H9 (cell line): ENCODE measurements at regions not wholly inside any gene's neighbourhood (a gene's known extent, or its start where the extent isn't known, plus 50 kb on each side); places are given as distances from the start of the nearest gene placed in this dataset.

Source experiments
- DNase-seq: peaks from one replicate; pipeline ENCODE4 v3.0.0-alpha.2; 2017
- H2AFZ ChIP-seq: one replicate; pipeline ENCODE4 v1.6.1; 2013; ENCODE audit warnings: mild to moderate bottlenecking, low read length, control low read depth, moderate library complexity
- H2AK5ac ChIP-seq: 2 replicates; pipeline ENCODE4 v1.6.1; 2013; ENCODE audit warnings: low read length, control low read depth, mixed read lengths; ENCODE audit not compliant: insufficient read length
- H2BK120ac ChIP-seq: one replicate; pipeline ENCODE4 v1.6.1; 2013; ENCODE audit warnings: low read depth, mild to moderate bottlenecking, low read length, control low read depth, inconsistent platforms; ENCODE audit not compliant: poor library complexity, severe bottlenecking
- H2BK12ac ChIP-seq: 2 replicates; pipeline ENCODE4 v1.6.1; 2013; ENCODE audit warnings: low read length, control low read depth, mixed read lengths, low read depth; ENCODE audit not compliant: insufficient read length
- H2BK15ac ChIP-seq: 2 replicates; pipeline ENCODE4 v1.6.1; 2013; ENCODE audit warnings: low read depth, low read length, control low read depth
- H2BK20ac ChIP-seq: one replicate; pipeline ENCODE4 v1.6.1; 2013; ENCODE audit warnings: low read depth, mild to moderate bottlenecking, low read length, control low read depth, inconsistent platforms; ENCODE audit not compliant: poor library complexity, severe bottlenecking
- H2BK5ac ChIP-seq: 2 replicates; pipeline ENCODE4 v1.6.1; 2013; ENCODE audit warnings: low read length, control low read depth, mixed read lengths; ENCODE audit not compliant: insufficient read length
- H3K14ac ChIP-seq: 2 replicates; pipeline ENCODE4 v1.6.1; 2013; ENCODE audit warnings: low read length, control low read depth; ENCODE audit not compliant: insufficient read depth
- H3K18ac ChIP-seq: 2 replicates; pipeline ENCODE4 v1.6.1; 2013; ENCODE audit warnings: low read depth, mild to moderate bottlenecking, mixed read lengths, low read length, control low read depth; ENCODE audit not compliant: insufficient read length
- H3K23ac ChIP-seq: 2 replicates; pipeline ENCODE4 v1.6.1; 2013; ENCODE audit warnings: low read length, control low read depth, mixed read lengths, low read depth; ENCODE audit not compliant: insufficient read length
- H3K23me2 ChIP-seq: 2 replicates; pipeline ENCODE4 v1.6.1; 2013; ENCODE audit warnings: low read depth, mild to moderate bottlenecking, mixed read lengths, low read length, control low read depth; ENCODE audit not compliant: insufficient read length, poor library complexity, severe bottlenecking
- H3K27ac ChIP-seq: 2 replicates; pipeline ENCODE4 v1.5.1; 2013; ENCODE audit warnings: low read length, control low read depth, mixed read lengths, low read depth; ENCODE audit not compliant: insufficient read length
- H3K27me3 ChIP-seq: 2 replicates; pipeline ENCODE4 v1.6.1; 2013; ENCODE audit warnings: low read length, control low read depth, inconsistent platforms; ENCODE audit not compliant: insufficient read depth
- H3K4ac ChIP-seq: 2 replicates; pipeline ENCODE4 v1.6.1; 2013; ENCODE audit warnings: low read depth, mild to moderate bottlenecking, control low read depth, inconsistent platforms, low read length, moderate library complexity
- H3K4me1 ChIP-seq: 2 replicates; pipeline ENCODE4 v1.6.1; 2013; ENCODE audit warnings: low read length, control low read depth, inconsistent platforms; ENCODE audit not compliant: insufficient read depth
- H3K4me2 ChIP-seq: 2 replicates; pipeline ENCODE4 v1.6.1; 2013; ENCODE audit warnings: low read length, control low read depth, mixed read lengths; ENCODE audit not compliant: insufficient read length, insufficient read depth
- H3K56ac ChIP-seq: 2 replicates; pipeline ENCODE4 v1.6.1; 2013; ENCODE audit warnings: low read depth, mild to moderate bottlenecking, mixed read lengths, low read length, control low read depth; ENCODE audit not compliant: insufficient read length
- H3K79me1 ChIP-seq: 2 replicates; pipeline ENCODE4 v1.6.1; 2013; ENCODE audit warnings: low read depth, mild to moderate bottlenecking, moderate library complexity, low read length, control low read depth, inconsistent platforms; ENCODE audit not compliant: insufficient read depth, poor library complexity, severe bottlenecking
- H3K79me2 ChIP-seq: 2 replicates; pipeline ENCODE4 v1.6.1; 2013; ENCODE audit warnings: low read length, control low read depth, inconsistent platforms; ENCODE audit not compliant: insufficient read depth
- H3K9ac ChIP-seq: 2 replicates; pipeline ENCODE4 v1.6.1; 2013; ENCODE audit warnings: low read length, control low read depth, mixed read lengths; ENCODE audit not compliant: insufficient read length; ENCODE audit errors: extremely low read depth
- H3K9me3 ChIP-seq: one replicate; pipeline ENCODE4 v1.6.1; 2013; ENCODE audit warnings: low read depth, low read length, inconsistent platforms; ENCODE audit not compliant: control insufficient read depth
- H3T11ph ChIP-seq: one replicate; pipeline ENCODE4 v1.6.1; 2013; ENCODE audit warnings: mild to moderate bottlenecking, low read length, control low read depth, inconsistent platforms
- H4K20me1 ChIP-seq: one replicate; pipeline ENCODE4 v1.6.1; 2013; ENCODE audit not compliant: control insufficient read depth, insufficient read length, insufficient read depth
- H4K5ac ChIP-seq: 2 replicates; pipeline ENCODE4 v1.6.1; 2013; ENCODE audit warnings: low read depth, mild to moderate bottlenecking, mixed read lengths, low read length, control low read depth; ENCODE audit not compliant: insufficient read length
- H4K8ac ChIP-seq: replicated peaks from 2 replicates; pipeline ENCODE4 v1.6.1; 2013; ENCODE audit warnings: low read length, control low read depth, mixed read lengths, low read depth; ENCODE audit not compliant: insufficient read length
- H4K91ac ChIP-seq: 2 replicates; pipeline ENCODE4 v1.6.1; 2013; ENCODE audit warnings: low read depth, mild to moderate bottlenecking, moderate library complexity, mixed read lengths, low read length, control low read depth; ENCODE audit not compliant: insufficient read length
- H3K27ac Mint-ChIP-seq, 3 experiments: 2 replicates in 2 of 3; 3 replicates in 1 of 3; pipeline ENCODE4 v1.8.0; 2020 to 2021; ENCODE audit warnings: mixed read lengths in 3 of 3, mild to moderate bottlenecking in 1 of 3, moderate library complexity in 1 of 3
- H3K27me3 Mint-ChIP-seq: 2 replicates; pipeline ENCODE4 v1.8.0; 2021; ENCODE audit warnings: low read depth, mild to moderate bottlenecking, moderate library complexity, mixed read lengths
- H3K36me3 Mint-ChIP-seq, 3 experiments: 2 replicates in 2 of 3; 3 replicates in 1 of 3; pipeline ENCODE4 v1.8.0; 2020 to 2021; ENCODE audit warnings: low read depth in 3 of 3, mixed read lengths in 3 of 3; ENCODE audit not compliant: insufficient read depth in 1 of 3
- H3K4me1 Mint-ChIP-seq, 2 experiments: 2 replicates each; pipeline ENCODE4 v1.8.0; 2020; ENCODE audit warnings: mixed read lengths in 2 of 2
- H3K4me3 Mint-ChIP-seq, 2 experiments: 2 replicates in 1 of 2; 3 replicates in 1 of 2; pipeline ENCODE4 v1.8.0; 2020 to 2021; ENCODE audit warnings: mild to moderate bottlenecking in 2 of 2, mixed read lengths in 2 of 2, moderate library complexity in 1 of 2
- H3K9me3 Mint-ChIP-seq, 2 experiments: 2 replicates in 1 of 2; 3 replicates in 1 of 2; pipeline ENCODE4 v1.8.0; 2020; ENCODE audit warnings: mild to moderate bottlenecking in 2 of 2, mixed read lengths in 2 of 2, moderate library complexity in 1 of 2
- CTCF ChIP-seq: fragments of 200-600 bp; sonication (generic); conservative IDR thresholded peaks from 3 replicates; pipeline ENCODE4 v1.8.0; 2021; ENCODE audit warnings: antibody characterized with exemption, mild to moderate bottlenecking
- WGBS: extraction: QIAGEN DNeasy Blood & Tissue Kit; methylation state at CpG from one replicate; pipeline ENCODE4 v1.1.7; 2013; ENCODE audit warnings: missing lambda C conversion rate, low lambda C conversion rate, mixed read lengths; ENCODE audit not compliant: insufficient read length; ENCODE audit errors: extremely low coverage; 5-methylcytosine and 5-hydroxymethylcytosine counted together

GRCh38 chr16:9366048-9366969, 274.9 kb downstream of the HAPSTR1 start:
- no peak for TF ChIP-seq CTCF
- Histone ChIP-seq H2BK120ac (no peak overlapping the region), H2BK12ac (no peak overlapping the region), H3K4ac (no peak overlapping the region), H2BK15ac (no peak overlapping the region), H3K4me1 (no peaks in the 10 kb centered on the region), H4K8ac (no peak overlapping the region), H4K91ac (no peak overlapping the region), H3K79me2 (no peaks in the 10 kb centered on the region), H2AFZ (no peak overlapping the region), H4K20me1 (no peaks in the 10 kb centered on the region), H3T11ph (no peak overlapping the region), H3K14ac (no peak overlapping the region; the same call in 1 of the 2 replicates), H3K4me2 (no peak overlapping the region), H3K9ac (no peak overlapping the region), H3K27ac (no peak overlapping the region), H3K23ac (no peak overlapping the region), H3K18ac (no peak overlapping the region), H2BK5ac (no peak overlapping the region), H2AK5ac (no peak overlapping the region), H3K79me1 (no peaks in the 10 kb centered on the region), H3K27me3 (no peaks in the 10 kb centered on the region), H2BK20ac (no peak overlapping the region), H3K56ac (no peak overlapping the region), H4K5ac (no peak overlapping the region), H3K23me2 (no peaks in the 10 kb centered on the region), H3K9me3 (no peaks in the 10 kb centered on the region)
- WGBS = no CpG with 5 or more reads among the region's 8 CpGs
- no peak overlapping the region; a peak in 2 of 7 replicates for H3K27ac Mint-ChIP-seq
- H3K27me3 Mint-ChIP-seq = peaks cover 3% of the 10 kb centered on the region
- H3K4me3 Mint-ChIP-seq = no peak overlapping the region
- peaks cover 7 to 9% of the 10 kb centered on the region in 2 experiments for H3K4me1 Mint-ChIP-seq
- H3K36me3 Mint-ChIP-seq = no peaks in the 10 kb centered on the region
- no peaks in the 10 kb centered on the region for H3K9me3 Mint-ChIP-seq
- DNase-seq = no peak
